ENCODE measurements at regions not wholly inside any gene's neighbourhood (a gene's known extent, or its start where the extent isn't known, plus 50 kb on each side); places are given as distances from the start of the nearest gene placed in this dataset.

GRCh38 chr11:105334025-105334714 is 194.6 kb upstream of the CARD18 start:
- DNase-seq (ENCODE audit: low read depth in 4 of 4, low spot score in 3 of 4): no peak

- DNase-seq (ENCODE audit: low read depth in 4 of 4, low spot score in 3 of 4): no peak
Observed at GRCh38 chr11:105333153-105333552, 193.6 kb upstream of the CARD18 start.

DNA sequence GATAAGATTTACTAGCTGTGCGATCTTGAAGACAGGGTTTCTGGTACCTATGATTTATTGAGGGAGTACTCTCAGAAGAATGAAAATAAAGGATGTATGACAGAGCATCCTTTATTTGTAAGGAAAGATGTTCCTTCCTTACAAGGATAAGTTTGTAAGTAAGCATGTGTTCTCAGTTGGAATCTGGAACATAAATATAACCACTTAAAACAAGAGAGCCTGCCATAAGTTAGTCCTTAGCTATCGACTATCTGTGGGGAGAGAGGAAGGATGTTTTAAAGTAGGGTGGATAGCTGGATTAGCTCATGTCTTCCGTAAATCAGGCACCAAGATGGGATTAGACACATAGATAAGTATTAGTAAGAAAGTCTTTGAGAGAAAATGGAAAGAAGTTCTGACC is 192.6 kb upstream of the CARD18 start:
- no peak for DNase-seq (ENCODE audit: low read depth in 4 of 4, low spot score in 3 of 4)

GRCh38 chr11:105328061-105328460 is 188.5 kb upstream of the CARD18 start:
- DNase-seq (ENCODE audit: low read depth in 4 of 4, low spot score in 3 of 4): no peak

- no peak for DNase-seq (ENCODE audit: low read depth in 4 of 4, low spot score in 3 of 4)
Observed at GRCh38 chr11:105324156-105324555, 184.6 kb upstream of the CARD18 start.

- DNase-seq (ENCODE audit: low read depth in 4 of 4, low spot score in 3 of 4): no peak
Observed at GRCh38 chr11:105321696-105322095, 182.1 kb upstream of the CARD18 start.

GRCh38 chr11:105315287-105315686 is 175.7 kb upstream of the CARD18 start:
- DNase-seq (ENCODE audit: low read depth in 4 of 4, low spot score in 3 of 4): no peak

DNA sequence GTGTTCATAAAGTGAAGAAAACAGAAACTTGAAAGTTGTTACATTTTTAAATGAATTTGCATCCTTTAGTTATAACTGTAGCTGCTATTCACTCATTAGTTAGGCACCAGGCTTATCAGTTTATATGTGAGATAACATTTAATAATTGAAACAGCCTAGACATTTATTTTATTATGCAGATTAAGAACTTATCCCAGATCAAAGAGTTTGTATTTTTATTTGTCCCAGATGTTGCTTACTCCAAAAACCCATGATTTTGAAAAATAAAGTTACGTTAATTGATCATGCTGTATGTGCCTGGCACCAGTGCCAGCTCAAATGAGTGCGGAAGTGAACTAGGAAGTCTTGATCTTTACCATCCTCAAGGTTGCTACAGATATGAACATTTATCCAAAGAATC is 172.7 kb upstream of the CARD18 start:
- DNase-seq (ENCODE audit: low read depth in 4 of 4, low spot score in 3 of 4): no peak

GRCh38 chr11:105298630-105299029 is 159.1 kb upstream of the CARD18 start:
- no peak for DNase-seq (ENCODE audit: low read depth in 4 of 4, low spot score in 3 of 4)

DNA sequence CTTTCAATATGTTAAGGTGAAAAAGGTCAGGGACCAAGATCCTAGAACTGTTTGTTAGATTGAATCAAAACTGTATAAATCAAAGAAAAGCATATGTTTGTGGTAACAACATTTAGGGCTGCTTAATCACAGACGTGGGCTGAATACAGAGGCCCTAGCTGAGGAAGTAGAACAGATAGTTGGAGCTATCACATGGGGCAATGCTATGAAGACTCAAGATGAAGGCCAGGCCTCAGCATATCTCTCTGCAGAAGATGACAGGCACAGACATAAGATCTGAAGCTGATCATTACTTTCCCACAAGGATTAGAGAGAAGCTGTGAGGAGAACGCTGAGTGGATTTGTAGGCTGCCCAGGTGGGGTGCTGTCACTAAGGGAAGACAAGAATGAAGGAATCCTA is 158.6 kb upstream of the CARD18 start:
- no peak for DNase-seq (ENCODE audit: low read depth in 4 of 4, low spot score in 3 of 4)

- DNase-seq (ENCODE audit: low read depth in 4 of 4, low spot score in 3 of 4): no peak
Observed at GRCh38 chr11:105297463-105297862, 157.9 kb upstream of the CARD18 start.

GRCh38 chr11:105296806-105297205 is 157.2 kb upstream of the CARD18 start:
- no peak for DNase-seq (ENCODE audit: low read depth in 4 of 4, low spot score in 3 of 4)

DNA sequence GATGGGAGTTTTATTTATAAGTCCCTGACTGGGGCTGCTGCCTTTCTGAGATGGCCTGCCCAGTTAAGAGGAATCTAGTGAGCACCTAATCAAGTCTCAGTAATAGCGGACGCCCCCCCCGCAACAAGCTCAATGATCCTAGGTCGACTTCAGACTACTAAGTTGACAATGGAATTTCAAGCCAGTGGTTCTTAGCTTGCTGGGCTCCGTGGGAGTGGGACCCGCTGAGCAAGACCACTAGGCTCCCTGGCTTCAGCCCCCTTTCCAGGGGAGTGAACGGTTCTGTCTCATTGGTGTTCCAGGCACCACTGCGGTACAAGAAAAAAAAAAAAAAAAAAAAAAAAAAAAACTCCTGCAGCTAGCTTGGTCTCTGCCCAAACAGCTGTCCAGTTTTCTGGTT is 156.8 kb upstream of the CARD18 start:
- no peak for DNase-seq (ENCODE audit: low read depth in 4 of 4, low spot score in 3 of 4)

GRCh38 chr11:105282658-105283057 is 143.1 kb upstream of the CARD18 start:
- no peak for DNase-seq (ENCODE audit: low read depth in 4 of 4, low spot score in 3 of 4)

DNA sequence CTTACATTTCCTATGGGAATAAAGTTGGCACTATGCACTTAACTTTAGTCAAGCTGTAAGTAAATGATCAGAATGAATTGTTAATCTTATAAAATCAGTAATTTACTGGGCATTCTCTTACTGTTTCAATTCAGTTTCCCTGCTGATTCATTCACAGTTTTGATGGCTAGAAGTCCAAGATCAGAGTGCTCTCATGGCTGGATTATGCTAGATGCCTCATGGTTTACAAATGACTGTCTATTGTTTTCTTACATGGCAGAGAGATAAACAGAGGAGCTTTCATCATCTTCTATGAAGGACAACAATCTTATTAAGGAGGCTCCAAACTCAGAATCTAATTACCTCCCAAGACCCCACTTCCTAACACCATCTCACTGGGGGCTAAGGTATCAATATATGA is 135.1 kb upstream of the CARD18 start:
- DNase-seq (ENCODE audit: low read depth in 4 of 4, low spot score in 3 of 4): no peak

DNA sequence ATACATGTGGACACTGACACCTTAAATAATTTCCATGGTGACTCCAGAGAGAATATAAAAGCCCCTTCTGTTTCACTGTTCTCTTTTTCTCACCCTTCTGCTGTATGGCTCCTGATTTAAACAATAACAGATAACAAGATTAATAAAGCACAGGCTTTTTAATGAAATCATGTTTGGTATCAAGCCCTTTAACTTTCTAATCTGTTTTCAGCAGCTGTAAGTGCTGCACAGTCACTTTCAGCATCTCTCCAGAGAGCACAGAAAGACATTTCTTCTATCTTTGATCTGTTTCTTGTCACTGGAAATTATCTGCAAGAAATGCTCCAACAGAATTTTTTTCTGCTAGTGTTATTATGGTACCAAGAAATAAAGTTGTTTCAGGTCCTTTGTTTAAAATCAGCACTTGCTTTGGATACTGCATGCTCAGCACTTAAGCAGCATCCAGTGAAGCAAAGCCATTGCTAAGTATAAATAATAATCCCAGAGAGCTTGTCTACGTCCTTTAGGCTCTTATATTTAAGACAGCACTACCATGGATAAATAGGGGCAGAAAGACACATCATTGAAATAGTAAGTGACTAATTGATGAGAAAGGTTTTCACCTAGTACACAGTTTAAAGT is 134.2 kb upstream of the CARD18 start:
- DNase-seq (ENCODE audit: low read depth in 4 of 4, low spot score in 3 of 4): no peak

GRCh38 chr11:105269862-105270261 is 130.3 kb upstream of the CARD18 start:
- DNase-seq (ENCODE audit: low read depth in 4 of 4, low spot score in 3 of 4): no peak

DNA sequence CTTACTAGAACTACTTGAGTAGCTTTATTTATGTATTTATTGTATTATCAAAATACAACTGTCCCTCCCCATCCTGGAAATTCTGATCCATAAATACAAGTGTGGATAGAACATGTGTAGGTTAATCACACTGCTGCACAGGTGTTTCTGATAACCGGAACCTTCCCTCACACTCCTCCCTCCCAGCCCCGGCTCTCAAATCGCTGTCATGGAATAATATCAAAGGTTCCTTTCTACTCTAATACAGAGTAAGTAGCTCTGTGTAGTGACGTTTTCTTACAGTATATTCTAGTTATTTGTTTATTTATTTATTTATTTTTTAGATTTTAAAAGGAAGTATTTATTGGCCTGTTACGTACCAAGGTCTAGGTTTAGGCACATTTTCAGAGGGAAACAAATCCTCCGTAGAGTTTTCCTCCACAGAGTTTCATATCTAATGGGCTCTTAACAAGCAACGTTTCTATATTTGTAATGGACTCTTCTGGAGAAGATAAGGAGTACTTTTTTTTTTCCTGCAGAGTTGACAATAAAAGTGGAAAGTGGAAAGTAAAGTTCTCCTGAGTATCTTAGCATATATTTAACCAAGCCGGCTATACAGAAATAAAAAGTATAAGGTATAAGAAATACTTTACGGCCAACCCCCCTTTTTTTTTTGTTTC is 129.0 kb upstream of the CARD18 start:
- no peak for DNase-seq (ENCODE audit: low read depth in 4 of 4, low spot score in 3 of 4)

DNA sequence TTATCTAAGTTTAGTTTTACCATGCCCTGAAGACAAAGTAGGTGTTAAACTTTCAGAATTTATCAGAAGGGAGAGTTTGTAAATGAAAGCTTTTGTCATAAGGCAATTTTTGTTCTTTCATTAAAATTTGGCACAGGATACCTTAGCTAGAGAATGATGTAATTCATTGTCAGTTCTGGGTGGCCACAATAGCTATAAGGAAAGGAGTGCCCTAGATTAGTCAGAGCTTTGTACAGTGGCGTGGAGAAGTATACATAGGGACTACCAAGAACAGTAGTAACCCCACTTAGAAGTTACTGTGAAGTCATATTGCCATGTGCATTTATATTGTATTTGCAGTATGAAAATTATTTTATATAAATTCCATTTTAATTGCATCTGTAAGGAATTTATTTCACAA is 126.3 kb upstream of the CARD18 start:
- DNase-seq (ENCODE audit: low read depth in 4 of 4, low spot score in 3 of 4): no peak

DNA sequence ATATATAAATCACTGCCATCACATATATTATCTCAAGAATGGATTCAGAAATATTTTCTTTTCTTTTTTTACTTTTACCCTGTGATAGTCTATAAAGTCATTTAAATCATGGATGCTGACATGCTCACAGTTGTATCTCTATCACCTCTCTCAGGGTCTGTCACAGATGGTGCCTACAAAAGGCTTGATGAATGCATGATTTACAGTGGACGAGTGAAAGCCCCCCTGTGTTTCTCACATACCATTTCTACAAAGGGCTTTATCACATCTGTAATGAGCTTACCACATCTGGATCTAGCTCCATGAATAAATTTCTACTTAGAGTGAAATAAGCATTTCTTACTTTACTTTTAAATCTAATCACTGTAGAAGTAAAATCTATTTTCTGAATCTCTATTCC is 121.4 kb upstream of the CARD18 start:
- no peak for DNase-seq (ENCODE audit: low read depth in 4 of 4, low spot score in 3 of 4)

DNA sequence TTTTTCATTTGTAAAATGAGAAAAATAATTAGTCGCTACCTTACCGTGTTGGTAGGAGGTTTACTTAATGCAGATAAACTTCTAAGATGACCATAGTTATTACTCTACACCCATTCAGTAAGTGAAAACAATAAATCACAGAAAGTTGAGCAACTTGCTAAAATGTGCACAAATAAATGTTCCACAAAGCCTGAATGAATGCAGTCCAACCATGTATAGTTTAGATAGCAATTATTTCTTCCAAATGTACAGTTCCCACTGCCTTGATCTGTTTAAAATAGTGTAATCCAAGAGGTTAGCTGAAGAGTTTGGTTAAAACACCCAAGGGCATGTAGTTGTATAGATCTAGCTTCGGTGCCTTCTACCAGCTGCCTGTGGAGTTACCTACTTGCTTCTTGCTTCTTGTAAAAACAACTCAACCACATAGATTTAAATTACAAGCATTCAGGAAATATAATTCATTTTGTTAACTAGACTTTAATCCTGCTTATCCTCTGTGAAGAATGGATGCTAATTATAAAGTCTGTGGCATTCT is 106.3 kb upstream of the CARD18 start:
- no peak for DNase-seq (ENCODE audit: low read depth in 4 of 4, low spot score in 3 of 4)

All from right renal pelvis (tissue), 4 donors.